22Rv1 (cell line): ENCODE measurements at regions not wholly inside any gene's neighbourhood (a gene's known extent, or its start where the extent isn't known, plus 50 kb on each side); places are given as distances from the start of the nearest gene placed in this dataset.

Experiments used
- H3K27ac ChIP-seq: fragments of 450-650 bp; 2 replicates; pipeline ENCODE4 v1.5.1; 2017
- ZFX ChIP-seq: fragments of 450-650 bp; IDR thresholded peaks from 2 replicates; pipeline ENCODE4 v1.6.1; 2017; ENCODE audit warnings: antibody characterized with exemption, borderline replicate concordance
- TF ChIP-seq, protein P1 (sequence below): fragments of 450-650 bp; IDR thresholded peaks from 2 replicates; pipeline ENCODE4 v1.5.1; 2017; ENCODE audit warnings: mild to moderate bottlenecking

DNA sequence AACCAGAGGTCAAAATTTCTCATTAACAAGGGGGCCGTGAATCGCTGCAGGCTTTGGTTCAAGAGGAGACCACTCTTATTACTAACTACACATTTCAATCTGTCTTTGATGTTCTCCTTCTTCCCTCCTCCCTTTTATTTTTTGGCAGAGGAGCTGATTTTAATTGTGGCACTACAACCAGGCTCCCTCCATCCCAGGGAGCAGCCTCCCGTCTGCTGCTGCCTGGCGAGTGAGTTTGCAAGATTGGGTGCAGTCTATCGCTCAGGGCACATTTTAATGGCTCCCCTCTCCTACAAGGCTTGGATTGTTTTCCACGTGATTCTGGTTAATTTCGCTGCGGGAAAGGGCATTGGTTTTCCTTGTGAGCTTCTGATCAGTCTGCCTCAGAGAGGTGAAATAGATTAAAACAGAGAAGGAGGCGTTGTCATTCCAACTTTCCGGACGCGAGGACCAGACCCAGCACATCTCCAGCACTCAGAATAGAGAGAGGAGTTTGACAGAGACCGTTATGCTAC, 81.4 kb downstream of the KCTD15 start:
- H3K27ac ChIP-seq: no peak overlapping the region
- no peak for TF ChIP-seq ZFX
- TF ChIP-seq, protein P1, sequence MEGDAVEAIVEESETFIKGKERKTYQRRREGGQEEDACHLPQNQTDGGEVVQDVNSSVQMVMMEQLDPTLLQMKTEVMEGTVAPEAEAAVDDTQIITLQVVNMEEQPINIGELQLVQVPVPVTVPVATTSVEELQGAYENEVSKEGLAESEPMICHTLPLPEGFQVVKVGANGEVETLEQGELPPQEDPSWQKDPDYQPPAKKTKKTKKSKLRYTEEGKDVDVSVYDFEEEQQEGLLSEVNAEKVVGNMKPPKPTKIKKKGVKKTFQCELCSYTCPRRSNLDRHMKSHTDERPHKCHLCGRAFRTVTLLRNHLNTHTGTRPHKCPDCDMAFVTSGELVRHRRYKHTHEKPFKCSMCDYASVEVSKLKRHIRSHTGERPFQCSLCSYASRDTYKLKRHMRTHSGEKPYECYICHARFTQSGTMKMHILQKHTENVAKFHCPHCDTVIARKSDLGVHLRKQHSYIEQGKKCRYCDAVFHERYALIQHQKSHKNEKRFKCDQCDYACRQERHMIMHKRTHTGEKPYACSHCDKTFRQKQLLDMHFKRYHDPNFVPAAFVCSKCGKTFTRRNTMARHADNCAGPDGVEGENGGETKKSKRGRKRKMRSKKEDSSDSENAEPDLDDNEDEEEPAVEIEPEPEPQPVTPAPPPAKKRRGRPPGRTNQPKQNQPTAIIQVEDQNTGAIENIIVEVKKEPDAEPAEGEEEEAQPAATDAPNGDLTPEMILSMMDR: no peak

DNA sequence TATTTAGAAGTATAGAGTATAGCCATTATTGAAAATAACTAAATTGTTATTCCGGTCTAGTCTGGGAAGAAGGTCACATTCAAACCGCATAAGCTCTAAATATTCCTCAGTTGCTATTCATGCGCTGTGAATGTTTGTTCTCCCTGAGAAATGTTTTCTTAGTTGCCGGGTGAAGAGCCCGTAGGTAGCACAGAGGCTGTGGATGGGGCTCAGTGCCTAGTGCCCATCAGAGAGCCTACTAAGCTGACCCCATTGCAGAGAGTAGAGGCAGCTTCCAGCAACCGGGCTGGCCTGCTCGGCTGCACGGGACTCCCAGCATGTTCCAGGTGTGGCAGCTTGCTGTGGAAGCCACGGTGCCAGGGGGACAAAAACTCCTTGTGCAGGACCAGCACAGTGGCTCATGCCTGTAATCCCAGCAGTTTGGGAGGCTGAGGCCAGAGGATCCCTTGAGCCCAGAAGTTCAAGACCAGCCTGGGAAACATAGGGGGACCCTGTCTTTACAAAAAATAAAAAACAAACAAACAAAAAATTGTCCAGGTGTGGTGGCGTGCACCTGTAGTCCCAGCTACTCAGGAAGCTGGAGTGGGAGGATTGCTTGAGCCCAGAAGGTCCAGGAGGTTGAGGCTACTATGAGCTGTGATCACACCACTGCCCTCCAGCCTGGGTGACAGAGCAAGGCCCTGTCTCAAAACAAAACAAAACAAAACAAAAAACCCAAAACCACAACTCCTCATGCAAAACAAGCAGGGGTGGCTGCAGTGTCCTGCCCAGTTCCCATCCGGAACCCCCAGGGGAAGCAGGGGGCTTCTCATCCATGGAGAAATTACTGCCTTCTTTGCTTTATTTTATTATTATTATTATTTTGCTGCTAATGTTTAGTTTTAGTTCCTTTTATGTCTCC, 82.5 kb downstream of the KCTD15 start:
- TF ChIP-seq, protein P1: no peak
- no peak for TF ChIP-seq ZFX
- no peak overlapping the region for H3K27ac ChIP-seq

DNA sequence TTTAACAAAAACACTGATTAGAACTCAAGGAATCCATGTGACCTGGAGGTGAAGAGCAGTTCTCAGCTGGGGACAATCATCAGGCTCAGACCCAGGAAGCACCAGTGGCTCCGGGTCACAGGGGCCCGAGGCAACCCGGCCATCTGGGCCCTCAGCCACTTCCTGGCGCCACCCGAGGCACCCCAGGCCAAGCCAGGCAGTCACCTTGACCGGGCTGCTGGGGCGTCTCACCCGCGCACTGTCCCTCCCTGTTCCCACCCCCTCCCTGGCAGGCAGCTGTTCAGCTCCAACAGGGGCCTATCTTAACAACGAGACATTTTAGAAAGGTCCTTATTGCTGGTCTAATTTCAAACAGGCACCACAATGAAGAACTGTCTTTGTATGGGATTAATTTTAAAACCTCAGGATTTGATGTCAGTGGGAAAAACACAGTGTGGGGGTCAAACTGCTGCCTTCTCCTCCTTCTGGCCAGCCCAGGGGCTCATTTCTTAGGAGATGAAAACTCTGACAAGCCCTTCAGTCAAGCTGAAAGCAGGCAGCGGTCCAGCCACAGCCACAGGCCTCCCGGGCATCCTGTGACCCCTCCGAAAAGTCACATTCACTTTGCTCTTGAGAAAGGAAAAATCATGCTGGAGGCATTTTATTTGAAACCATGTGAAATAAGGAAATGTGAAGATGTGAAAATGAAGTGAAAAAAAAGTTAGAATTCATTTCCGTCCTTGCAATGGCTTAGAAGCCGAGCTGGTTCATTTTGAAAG, 83.3 kb downstream of the KCTD15 start:
- no peak overlapping the region for H3K27ac ChIP-seq
- no peak for TF ChIP-seq ZFX
- TF ChIP-seq, protein P1: no peak

DNA sequence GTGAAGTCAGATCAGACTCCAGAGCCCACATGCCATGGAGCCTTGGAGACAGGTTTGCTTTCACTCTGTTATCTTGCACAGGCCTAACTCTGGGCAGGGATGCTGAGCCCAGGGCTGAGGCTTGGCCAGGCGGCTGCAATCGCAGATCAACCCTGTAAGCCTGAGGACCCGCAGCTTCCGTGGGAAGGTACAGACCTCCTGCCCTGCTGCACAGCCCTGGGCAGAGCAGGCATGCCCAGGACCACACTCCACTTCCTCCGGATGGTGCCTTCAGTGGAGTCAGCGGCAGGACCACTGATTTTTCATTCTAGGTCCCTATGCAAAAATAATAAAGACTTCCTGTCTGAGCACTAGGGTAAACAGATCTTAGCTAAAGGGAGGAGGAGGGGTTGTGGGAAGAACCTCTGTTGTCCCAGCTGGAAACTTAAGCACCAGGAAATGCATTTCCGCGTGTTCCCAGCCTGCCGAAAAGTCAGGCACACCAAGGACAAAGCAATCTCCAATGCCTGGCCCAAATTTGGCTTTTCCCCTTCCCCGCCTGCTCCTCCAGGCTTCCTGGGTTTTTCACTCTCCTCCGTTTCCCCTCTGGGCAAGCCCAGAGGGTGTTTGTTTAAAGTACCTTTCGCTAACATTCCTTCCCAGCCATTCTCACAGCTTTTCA, 87.3 kb downstream of the KCTD15 start:
- H3K27ac ChIP-seq: no peak overlapping the region
- no peak for TF ChIP-seq ZFX
- TF ChIP-seq, protein P1: no peak

DNA sequence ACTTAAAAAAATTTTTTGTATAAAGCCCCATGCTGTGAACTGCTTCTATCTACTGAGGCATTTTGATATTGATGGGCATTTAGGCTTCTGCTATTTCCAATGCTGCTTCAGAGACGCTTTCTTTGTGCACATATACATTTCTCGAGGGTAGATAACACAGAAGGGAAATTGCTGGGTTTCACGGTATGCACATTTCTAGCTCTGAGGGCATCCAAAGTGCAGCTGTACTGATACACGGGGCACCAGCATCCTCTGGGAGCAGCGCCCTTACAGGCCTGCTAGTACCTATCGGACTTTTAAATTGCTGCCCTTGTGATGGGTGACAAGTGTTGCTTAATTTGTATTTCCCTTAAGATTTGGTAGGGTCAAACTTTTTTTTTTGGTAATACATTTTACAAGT, 88.6 kb downstream of the KCTD15 start:
- no peak overlapping the region for H3K27ac ChIP-seq
- TF ChIP-seq, protein P1: no peak
- TF ChIP-seq ZFX: no peak

DNA sequence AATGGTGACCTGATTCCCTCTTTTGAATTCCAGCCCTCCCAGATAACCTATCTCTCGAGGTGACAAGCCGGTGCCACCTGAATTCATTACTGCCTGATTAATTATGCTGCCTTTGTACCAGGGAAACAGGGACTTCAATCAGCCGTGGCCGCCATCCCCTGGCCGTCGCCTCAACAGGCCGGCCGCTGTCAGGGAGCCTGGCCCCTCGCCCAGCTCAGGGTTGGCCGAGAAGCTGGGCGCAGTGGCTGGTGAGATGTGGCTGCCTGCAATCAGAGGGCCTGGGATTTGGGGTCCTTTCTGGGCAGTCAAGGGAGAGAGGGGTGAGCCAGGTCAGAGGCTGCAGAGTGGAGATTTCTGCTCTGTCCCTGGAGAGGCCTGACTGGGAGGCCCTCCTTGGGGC, 91.2 kb downstream of the KCTD15 start:
- TF ChIP-seq, protein P1: no peak
- no peak for TF ChIP-seq ZFX

More for the DNA sequence above, 91.2 kb downstream of the KCTD15 start:
- no peak overlapping the region for H3K27ac ChIP-seq
